OCI-LY1 (cell line): ENCODE measurements at regions not wholly inside any gene's neighbourhood (a gene's known extent, or its start where the extent isn't known, plus 50 kb on each side); places are given as distances from the start of the nearest gene placed in this dataset.

Experiments
- H2AFZ ChIP-seq: fragments of 200-600 bp; sonication (generic), shearing (Covaris generic); 2 replicates; pipeline ENCODE4 v1.6.0; 2014; ENCODE audit warnings: antibody characterized with exemption, mild to moderate bottlenecking, low read length
- H3F3A ChIP-seq: fragments of 200-600 bp; sonication (generic), shearing (Covaris generic); 2 replicates; pipeline ENCODE4 v1.6.0; 2014; ENCODE audit warnings: mild to moderate bottlenecking, antibody characterized with exemption, low read length, moderate library complexity; ENCODE audit not compliant: insufficient read depth
- H3K27ac ChIP-seq: fragments of 200-600 bp; sonication (generic); 2 replicates; pipeline ENCODE4 v1.5.1; 2014; ENCODE audit warnings: low read length, mixed run types, mild to moderate bottlenecking, low read depth; ENCODE audit not compliant: poor library complexity, severe bottlenecking
- H3K27me3 ChIP-seq: fragments of 200-600 bp; sonication (generic); 2 replicates; pipeline ENCODE4 v1.6.0; 2014; ENCODE audit warnings: antibody characterized with exemption, mild to moderate bottlenecking, low read length, moderate library complexity; ENCODE audit not compliant: insufficient read depth
- H3K36me3 ChIP-seq: fragments of 200-600 bp; sonication (generic); 2 replicates; pipeline ENCODE4 v1.6.1; 2014; ENCODE audit warnings: mild to moderate bottlenecking, antibody characterized with exemption, low read length, moderate library complexity, mixed read lengths; ENCODE audit not compliant: insufficient read depth
- H3K4me1 ChIP-seq: fragments of 200-600 bp; sonication (generic); 2 replicates; pipeline ENCODE4 v1.5.1; 2014; ENCODE audit warnings: mild to moderate bottlenecking, low read length, moderate library complexity; ENCODE audit not compliant: insufficient read depth, severe bottlenecking
- H3K4me2 ChIP-seq: fragments of 200-600 bp; sonication (generic), shearing (Covaris generic); 2 replicates; pipeline ENCODE4 v1.6.1; 2014; ENCODE audit warnings: low read length
- H3K4me3 ChIP-seq: fragments of 200-600 bp; sonication (generic); 2 replicates; pipeline ENCODE4 v1.5.1; 2014; ENCODE audit warnings: low read length, low read depth, mild to moderate bottlenecking, mixed read lengths; ENCODE audit not compliant: poor library complexity, severe bottlenecking
- H3K79me2 ChIP-seq: fragments of 200-600 bp; shearing (Covaris generic); 2 replicates; pipeline ENCODE4 v1.6.1; 2016; ENCODE audit warnings: mixed run types, low read length, mixed read lengths; ENCODE audit not compliant: insufficient read depth
- H3K9ac ChIP-seq: fragments of 200-600 bp; sonication (generic), shearing (Covaris generic); 2 replicates; pipeline ENCODE4 v1.6.1; 2014; ENCODE audit warnings: mild to moderate bottlenecking, low read length, mixed read lengths
- H3K9me2 ChIP-seq: fragments of 200-600 bp; sonication (generic), shearing (Covaris generic); 2 replicates; pipeline ENCODE4 v1.6.1; 2014; ENCODE audit warnings: low read depth, mild to moderate bottlenecking, low read length, mixed read lengths
- H3K9me3 ChIP-seq: fragments of 200-600 bp; shearing (Covaris generic); 2 replicates; pipeline ENCODE4 v1.6.1; 2014; ENCODE audit warnings: low read length, mixed read lengths
- H4K20me1 ChIP-seq: fragments of 200-600 bp; sonication (generic), shearing (Covaris generic); 2 replicates; pipeline ENCODE4 v1.6.0; 2016; ENCODE audit warnings: mild to moderate bottlenecking, low read length; ENCODE audit not compliant: insufficient read depth
- CTCF ChIP-seq: fragments of 200-600 bp; sonication (generic), shearing (Covaris generic); IDR thresholded peaks from 2 replicates; pipeline ENCODE4 v1.5.1; 2017; ENCODE audit warnings: mild to moderate bottlenecking, antibody characterized with exemption, low read length, moderate library complexity, mixed read lengths
- EZH2 ChIP-seq: fragments of 200-600 bp; sonication (generic), shearing (Covaris generic); IDR thresholded peaks from 2 replicates; pipeline ENCODE4 v1.8.0; 2017; ENCODE audit warnings: borderline replicate concordance, mixed run types, mild to moderate bottlenecking, antibody characterized with exemption, low read length, moderate library complexity, mixed read lengths

- H3K9ac ChIP-seq: no peak overlapping the region
- TF ChIP-seq CTCF (no peak), EZH2 (no peak)
- no peaks in the 10 kb centered on the region for H4K20me1 ChIP-seq
- H3K4me1 ChIP-seq: no peaks in the 10 kb centered on the region
- H3K79me2 ChIP-seq: no peaks in the 10 kb centered on the region
- no peak overlapping the region for H3K27ac ChIP-seq
- no peaks in the 10 kb centered on the region for H3K36me3 ChIP-seq
- no peaks in the 10 kb centered on the region for H3K9me2 ChIP-seq
- no peak overlapping the region for H2AFZ ChIP-seq
- no peaks in the 10 kb centered on the region for H3K27me3 ChIP-seq
- H3K4me2 ChIP-seq: no peak overlapping the region
- H3F3A ChIP-seq: no peaks in the 10 kb centered on the region
- no peaks in the 10 kb centered on the region for H3K9me3 ChIP-seq
- H3K4me3 ChIP-seq: no peak overlapping the region
These were observed 176.6 kb upstream of the IRX6 start for GRCh38 chr16:55147396-55147795.

- Histone ChIP-seq H3F3A (no peaks in the 10 kb centered on the region), H3K9me3 (no peaks in the 10 kb centered on the region), H3K27ac (no peak overlapping the region), H3K4me1 (no peaks in the 10 kb centered on the region), H3K79me2 (no peaks in the 10 kb centered on the region), H3K36me3 (no peaks in the 10 kb centered on the region), H2AFZ (no peak overlapping the region), H3K9me2 (no peaks in the 10 kb centered on the region), H4K20me1 (no peaks in the 10 kb centered on the region), H3K4me2 (no peak overlapping the region), H3K27me3 (no peaks in the 10 kb centered on the region), H3K4me3 (no peak overlapping the region), H3K9ac (no peak overlapping the region)
- no peak for TF ChIP-seq EZH2
- no peak for TF ChIP-seq CTCF
These were observed 174.4 kb upstream of the IRX6 start for GRCh38 chr16:55149622-55150021.

- Histone ChIP-seq H3K9me2 (no peaks in the 10 kb centered on the region), H3K36me3 (no peaks in the 10 kb centered on the region), H3K79me2 (no peaks in the 10 kb centered on the region), H3K27me3 (no peaks in the 10 kb centered on the region), H3K9ac (no peak overlapping the region), H3K27ac (no peak overlapping the region), H2AFZ (no peak overlapping the region), H3K9me3 (no peaks in the 10 kb centered on the region), H3K4me2 (no peak overlapping the region), H4K20me1 (no peaks in the 10 kb centered on the region), H3K4me3 (no peak overlapping the region), H3K4me1 (no peaks in the 10 kb centered on the region), H3F3A (no peaks in the 10 kb centered on the region)
- no peak for TF ChIP-seq CTCF
- no peak for TF ChIP-seq EZH2
These were observed 172.3 kb upstream of the IRX6 start for GRCh38 chr16:55151561-55152305.
